DMS 273 (cell line): ENCODE measurements at regions not wholly inside any gene's neighbourhood (a gene's known extent, or its start where the extent isn't known, plus 50 kb on each side); places are given as distances from the start of the nearest gene placed in this dataset.
A peak's percentile ranks its signal among the peaks of the same experiment; 100 is the strongest.

Source experiments
- DNase-seq: peaks from one replicate; lab custom pipeline; 2025; ENCODE audit not compliant: unreplicated experiment; lab: John Stamatoyannopoulos, UW

DNA sequence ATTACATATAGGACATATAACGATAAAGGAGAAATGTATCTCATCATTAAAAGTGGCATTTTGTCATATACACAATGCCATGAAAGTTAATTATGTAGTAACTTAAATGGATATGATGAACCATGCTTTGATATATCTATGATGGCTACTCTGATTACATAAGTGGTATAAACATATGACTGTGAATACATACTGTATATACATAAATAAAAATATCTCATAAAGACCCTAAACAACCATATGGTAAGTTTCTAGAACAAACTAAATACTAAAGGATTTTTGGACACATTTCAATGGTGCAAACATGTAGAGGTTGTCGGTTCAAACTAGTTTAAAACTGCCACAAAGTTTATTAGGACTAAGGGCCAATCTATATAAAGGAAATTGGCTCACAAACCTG is 849.6 kb upstream of the INTU start:
- DNase-seq = no peak

DNA sequence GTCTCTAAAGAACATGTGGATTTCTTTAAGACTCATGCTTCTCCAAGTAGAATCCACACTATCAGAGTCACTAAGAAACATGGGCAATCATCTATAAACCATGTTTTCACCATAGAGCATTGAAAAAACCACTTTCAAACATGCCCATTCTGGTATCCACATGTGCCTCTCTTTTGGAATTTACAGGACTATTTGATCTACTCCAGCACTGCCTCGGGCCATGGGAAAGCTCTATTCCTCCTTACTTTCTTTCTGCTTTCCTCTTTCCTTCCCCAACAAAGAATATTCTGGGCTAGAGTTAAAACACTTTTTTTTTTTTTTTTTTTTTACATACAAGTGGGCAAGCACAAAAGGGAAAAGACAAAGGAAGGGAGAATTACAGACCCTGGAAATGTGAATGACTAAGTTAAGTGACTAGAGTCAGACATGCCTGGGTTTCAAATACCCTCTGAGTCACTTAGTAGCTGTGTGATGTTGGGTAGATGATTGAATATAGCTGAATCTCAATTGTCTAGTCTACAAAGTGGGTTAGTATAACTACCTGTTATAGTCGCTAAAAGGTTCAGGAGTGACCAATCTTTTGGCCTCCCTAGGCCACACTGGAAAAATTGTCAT is 847.7 kb upstream of the INTU start:
- no peak for DNase-seq

DNA sequence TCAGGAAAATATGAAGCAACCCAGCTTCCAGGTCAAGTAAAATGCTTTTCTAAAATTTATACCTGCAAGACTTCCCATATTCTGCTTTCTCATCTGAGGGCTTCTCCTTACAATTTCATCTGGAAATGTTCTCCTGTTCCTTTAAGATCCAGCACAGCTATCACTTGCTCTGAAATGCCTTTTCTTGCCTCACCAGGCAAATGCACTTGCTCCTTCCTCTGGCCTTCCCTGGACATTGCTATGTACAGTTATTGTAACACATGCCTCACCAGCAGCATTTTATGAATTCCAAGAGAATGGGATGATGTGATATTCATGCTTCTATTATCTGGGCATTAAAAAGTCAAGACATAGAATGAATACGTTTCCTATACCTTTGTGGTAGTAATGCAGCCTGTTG is 842.1 kb upstream of the INTU start:
- DNase-seq = no peak

DNA sequence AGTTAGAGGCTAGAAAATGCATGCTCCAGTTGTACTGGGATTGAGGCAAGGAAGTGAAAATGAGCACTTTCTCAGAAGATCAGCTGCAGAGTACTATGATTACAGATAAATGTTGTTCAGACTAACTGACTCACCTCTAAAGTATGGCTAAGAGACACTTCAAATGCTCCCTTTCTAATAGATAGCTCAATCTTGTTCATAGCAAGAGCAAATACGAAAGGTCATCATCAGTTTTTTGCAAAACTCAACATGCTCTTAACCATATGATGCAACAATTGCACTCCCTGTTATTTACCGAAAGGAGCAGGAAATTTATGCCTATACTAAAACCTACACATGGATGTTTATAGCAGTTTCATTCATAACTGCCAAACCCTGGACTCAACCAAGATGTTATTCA is 838.4 kb upstream of the INTU start:
- DNase-seq = no peak

DNA sequence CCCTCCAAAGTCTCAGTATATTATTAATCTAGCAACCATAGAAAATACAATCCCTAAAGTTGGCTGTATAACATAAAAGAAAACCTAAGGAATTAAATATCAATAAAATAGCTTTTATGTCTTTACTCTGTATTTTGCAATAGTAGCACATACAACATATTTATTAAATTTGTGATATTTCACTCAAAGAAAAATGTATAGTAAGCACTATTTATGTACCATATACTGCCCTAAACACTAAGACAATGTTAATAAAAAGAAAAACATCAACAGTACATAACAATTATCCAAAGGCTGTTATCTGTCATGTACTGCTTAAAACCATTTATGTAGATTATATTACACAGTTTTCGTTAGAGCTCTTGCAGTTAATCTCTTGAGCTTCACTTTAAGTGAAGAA is 834.5 kb upstream of the INTU start:
- no peak for DNase-seq

DNA sequence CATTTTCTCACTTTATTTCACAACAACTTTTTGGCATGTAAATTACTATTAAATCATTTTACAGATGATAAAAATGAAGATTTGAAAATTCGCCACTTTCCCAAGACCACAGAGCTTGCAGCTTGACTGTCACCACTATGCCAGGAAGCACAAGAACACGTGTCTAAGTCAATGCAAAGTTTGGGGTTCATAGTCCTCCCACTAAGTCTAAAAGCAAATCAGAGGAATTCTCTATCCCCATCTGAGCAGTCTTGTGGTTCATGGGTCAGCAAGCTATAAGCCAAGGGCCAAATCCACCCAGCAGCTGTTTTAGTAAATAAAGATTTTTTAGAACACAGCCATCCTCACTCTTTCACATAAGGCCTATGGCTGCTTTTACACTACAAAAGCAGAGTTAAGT is 833.3 kb upstream of the INTU start:
- DNase-seq = no peak

DNA sequence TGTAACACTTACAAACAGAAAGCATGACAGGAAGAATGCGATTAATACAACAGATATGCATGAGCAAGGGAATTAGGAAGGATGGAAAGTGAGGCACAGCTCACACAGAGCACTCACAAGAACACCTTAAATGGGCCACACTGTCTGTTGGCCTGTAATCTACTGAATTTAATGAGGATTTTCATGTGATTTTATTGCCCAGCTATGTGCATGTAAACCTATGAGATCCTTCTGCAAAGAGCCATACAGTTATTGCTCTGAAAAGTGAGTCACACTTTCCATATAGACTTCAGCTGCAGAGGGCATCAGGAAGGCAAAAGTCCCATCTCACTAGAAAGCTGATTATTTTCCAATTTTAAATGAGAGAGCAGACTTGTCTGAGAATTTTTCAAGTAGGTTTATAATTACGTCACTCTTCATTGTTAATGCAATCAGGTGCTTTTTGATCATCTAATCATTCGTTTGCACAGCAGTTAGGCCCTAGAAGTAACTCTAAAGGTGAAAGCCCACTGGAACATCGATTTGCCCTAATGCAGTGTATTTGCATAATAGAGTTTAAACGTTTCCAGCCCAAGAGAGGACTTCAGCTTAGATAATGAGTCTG is 832.7 kb upstream of the INTU start:
- DNase-seq = peak; percentile 2

DNA sequence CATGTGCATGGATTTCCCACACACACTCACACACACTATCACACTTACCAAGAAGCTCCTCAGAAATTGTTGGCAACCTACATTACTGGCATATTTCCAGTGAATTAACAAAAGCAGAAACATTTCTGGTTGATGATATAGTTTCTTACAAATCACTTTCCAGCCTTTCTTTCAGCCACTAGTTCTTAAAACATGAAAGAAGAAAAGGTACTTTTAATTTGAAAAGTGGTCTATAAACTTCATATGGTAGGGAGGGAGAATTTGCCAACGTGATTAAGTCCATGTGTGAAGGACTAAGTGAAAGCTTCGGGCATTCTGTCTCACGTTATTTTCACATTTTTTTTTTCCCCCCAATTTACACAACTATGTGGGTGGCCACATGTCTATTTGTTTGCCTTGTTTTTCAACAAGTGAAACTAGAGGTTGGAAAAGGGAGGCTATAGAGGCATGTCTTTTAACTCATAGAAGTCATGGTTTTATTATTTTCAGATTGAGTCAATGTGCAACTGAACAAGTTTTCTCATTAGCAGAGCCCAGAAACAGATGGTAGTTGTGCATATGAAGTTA is 832.1 kb upstream of the INTU start:
- peak; percentile 19 for DNase-seq

DNA sequence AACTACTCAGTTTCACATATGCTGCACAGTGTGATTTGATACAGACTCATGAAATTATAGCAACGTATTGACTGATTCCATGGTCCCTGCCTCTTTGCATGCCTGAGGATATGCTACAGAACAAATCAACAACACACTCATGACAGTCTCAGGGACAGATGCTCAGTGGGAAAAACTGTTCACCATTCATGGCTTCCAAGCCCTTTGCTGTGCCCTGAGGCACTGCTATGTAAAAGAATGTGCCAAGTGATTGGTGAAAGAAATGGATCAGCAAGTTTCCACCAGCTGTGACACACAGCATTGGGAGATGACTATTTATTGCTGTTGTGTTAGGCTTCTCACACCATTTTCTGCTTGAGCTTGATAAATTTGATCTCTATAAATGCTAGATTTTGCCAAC is 825.6 kb upstream of the INTU start:
- DNase-seq = no peak

DNA sequence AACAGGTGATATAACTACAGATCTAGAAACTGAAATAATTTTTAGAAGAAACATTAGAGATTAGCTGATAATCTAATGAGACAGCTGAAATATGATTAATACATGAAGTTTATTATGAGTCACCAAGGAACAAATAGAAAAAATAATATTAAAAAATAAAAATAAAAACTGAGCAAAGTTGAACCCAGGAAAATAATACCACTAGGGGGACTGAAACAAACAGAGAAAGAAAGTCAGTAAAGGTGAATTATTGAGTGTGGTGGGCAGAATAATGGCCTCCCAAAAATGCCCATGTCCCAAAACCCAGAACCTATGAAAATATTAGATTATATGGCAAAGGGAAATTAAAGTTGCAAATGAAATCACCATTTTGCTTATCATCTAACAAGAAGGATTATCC is 820.7 kb upstream of the INTU start:
- no peak for DNase-seq

DNA sequence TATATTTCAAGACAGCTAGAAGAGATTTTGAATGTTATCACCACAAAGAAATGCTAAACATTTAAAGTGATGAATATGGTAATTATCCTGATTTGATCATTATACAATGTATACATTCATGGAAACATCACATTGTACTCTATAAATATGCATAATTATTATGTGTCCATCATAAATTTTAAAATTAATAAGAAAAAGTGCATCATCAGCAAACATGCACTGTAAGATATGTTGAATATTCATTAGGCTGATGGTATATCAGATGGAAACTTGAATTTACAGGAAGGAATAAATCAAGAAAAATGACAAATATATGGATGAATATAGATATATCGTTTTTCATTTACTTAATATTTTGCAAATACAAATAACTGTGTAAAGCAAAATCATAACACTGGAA is 812.1 kb upstream of the INTU start:
- no peak for DNase-seq

DNA sequence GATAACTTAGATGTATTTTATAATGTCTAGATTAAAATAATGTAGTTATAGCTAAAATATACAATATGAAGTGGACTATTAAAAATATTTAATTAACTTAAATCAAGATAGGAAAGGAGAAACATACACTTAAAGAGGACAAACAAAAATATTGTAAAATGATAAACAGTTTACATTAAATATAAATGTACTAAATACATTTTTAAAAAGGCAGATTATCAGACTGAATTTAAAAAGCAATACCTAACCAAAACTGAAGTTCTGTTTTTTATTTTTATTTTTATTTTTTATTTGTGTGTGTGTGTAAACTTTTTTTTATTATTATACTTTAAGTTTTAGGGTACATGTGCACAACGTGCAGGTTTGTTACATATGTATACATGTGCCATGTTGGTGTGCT is 811.6 kb upstream of the INTU start:
- DNase-seq = no peak

DNA sequence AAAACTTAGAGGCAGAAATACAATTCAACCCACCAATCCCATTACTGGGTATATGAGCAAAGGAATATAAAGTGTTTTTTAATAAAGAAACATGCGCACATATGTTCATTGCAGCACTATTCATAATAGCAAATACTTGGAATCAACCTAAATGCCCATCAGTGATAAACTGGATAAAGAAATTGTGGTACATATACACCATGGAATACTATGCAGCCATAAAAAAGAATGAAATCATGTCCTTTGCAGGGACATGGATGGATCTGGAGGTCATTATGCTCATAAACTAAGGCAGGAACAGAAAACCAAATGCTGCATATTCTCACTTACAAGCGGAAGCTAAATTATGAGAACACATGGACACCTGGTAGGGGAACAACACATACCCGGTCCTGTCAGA is 807.7 kb upstream of the INTU start:
- no peak for DNase-seq

DNA sequence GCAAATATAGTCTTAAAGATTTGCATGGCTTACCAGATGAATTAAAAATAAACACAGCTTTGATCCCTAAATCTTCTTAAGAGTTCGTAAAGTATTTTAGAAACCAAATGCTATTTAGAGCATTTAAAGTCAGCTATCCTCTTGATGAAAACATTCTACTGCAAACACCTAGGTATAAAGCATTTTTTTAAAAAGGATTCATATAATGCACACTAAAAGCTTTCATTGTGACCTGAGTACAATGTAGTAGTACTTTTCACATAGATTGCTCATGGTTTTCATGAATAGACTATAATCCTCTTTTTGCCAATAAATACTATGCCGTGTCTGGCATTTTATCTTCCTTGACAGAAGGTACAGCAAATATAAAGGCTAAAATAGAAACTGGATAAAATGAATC is 805.1 kb upstream of the INTU start:
- DNase-seq = no peak

DNA sequence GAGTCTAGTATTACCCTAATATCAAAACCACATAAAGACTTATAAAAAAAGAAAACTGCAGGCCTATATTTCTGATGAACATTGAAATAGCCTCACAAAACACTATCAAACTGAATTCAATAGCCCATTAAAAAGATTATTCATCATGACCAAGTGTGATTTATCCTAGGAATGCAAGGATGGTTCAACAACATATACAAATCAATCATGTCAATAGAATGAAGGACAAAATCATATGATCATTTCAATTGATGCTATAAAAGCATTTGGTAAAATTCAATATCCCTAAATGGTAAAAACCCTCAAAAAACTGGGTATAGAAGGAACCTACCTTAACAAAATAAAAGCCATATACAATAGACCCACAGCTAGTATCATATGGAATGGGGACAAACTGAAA is 797.9 kb upstream of the INTU start:
- DNase-seq = no peak

DNA sequence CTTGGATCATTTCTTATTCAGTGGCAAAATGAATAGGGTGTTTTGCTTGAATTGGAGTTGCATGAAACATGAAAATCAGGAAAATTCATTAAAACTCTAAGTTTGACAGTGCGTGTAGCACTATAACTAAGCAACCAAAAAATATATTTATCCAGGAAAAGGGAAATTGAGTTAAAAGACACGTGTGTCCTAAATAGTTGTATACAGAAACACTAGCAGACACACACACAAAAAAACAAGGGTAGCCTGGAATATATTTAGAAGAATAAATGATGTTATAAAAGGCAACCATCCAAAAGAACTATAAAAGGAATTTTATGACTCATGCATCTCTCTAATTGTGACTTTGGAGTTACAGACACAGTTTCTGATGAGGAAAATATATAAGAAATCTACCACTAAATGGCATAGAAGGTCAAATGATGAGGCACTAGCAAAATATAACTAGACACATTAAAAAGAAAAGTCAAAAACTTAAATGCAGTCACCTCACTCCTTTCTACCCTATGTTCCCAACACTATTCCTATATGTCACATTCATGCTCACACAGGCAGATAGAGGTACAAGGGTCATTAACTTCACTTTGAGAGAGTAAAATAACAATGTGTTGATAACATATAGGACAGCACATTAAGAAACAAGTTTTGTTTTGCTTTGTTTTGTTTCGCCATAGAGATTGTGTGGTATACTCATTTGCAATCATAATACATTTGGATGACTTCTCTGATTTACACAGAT is 793.6 kb upstream of the INTU start:
- no peak for DNase-seq

DNA sequence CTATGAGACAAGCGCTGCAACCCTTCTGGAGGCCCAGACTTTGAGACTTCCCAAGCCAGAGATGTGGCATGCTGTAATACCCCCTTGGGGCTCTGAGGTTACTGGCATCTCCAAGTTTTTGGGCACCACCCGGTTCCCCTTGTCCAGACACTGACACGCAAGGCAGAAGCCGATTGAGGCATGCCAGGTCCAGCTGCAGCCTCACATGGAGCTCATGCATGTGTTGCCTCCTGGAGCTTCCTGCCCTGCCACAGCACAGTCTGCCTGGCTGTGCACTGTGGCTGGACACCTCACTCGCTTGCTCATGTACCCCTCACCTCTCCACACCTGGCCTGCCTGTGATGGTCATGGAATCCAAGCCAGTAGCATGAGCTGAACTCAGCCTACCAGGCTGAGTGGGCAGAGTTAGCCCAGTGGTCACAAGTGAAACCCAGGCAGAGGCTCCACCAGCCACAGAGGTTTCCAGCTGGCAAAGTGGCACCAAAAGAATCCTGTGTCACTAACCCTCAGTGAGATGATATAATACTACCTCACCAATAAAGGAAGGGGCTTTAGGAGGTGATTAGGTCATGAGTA is 789.2 kb upstream of the INTU start:
- DNase-seq = no peak

DNA sequence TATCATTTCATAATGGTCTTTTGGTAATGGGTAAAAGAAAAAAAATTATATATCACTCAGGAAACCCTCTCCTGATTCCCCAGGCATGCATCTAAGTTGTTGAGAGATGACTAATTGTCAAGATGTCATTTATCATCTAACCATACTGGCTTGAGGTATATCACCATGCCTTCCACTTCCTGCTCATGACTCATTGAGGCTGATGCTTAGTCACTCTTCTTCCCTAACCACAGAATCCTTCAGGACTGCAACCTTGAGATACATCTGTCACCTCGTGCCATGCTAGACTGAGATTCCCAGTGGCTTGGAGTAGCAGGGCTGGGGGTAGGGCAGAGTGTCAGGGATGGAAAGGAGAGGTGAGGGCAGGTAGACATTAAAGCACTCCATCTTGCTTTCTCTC is 782.5 kb upstream of the INTU start:
- DNase-seq = peak; percentile 6

DNA sequence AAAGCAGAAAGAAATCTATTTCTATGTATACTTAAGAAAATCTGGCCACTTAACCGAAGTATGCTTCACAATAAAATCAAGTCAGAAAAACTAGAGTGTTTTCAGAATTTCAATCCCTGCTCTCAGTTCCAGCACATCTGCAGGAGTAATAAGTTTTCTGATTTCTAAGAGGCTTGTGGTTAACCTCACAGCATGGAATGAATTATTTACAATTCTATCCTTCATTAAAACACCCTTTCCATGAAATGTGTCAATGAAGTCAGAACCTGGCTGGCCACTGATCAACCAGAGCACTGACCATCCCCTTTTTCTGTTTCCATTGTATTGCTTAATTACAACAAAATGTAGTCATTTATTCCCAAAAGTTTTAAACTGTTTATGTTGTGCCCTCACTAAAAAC is 781.4 kb upstream of the INTU start:
- DNase-seq = no peak

DNA sequence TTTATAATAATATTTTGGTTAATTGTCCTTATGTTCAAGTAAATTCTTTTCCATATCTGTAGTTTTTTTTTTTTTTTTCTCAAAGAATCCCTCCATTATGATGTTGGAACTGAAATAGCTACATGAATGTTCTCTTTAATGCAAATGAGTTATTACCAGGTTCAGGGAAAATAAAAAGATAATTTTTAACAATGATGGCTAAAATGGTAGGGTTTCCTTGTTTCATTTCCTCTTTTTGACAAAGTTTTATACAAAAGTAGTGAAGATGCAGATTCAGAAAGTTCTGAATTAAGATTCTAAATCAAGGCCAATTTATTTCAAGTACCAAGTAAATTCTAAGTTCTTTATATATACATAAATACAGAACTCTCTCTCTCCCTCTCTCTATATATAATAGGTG is 779.0 kb upstream of the INTU start:
- no peak for DNase-seq

DNA sequence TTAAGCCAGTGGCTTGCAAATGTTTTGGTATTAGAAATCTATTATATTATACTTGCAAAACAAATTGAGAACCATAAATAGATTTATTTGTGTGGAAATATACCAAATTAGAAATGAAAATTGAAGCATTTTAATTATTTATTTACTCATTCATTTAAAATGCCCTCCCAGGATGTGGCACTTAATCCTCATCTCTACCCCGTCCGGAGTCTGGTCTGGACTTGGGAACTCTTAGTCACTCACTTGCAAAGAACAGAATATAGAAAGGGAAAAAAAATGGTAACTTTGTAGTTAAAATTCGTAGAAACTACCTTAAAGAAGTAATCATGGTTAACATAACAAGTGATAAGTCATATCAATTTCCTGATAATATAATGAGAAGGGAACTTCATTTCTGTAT is 775.9 kb upstream of the INTU start:
- no peak for DNase-seq

DNA sequence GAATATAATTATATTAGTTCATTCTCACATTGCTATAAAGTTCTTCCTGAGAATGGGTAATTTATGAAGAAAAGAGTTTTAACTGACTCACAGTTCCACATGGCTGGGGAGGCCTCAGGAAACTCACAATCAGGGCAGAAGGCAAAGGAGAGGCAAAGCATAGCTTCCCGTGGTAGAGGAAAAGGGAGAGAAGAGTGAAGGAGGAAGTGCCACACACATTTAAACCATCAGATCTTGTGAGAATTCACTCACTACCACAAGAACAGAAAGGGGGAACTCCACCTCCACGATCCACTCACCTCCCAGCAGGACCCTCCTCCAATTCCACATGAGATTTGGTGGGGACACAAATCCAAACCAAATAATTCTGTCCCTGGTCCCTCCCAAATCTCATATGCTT is 773.4 kb upstream of the INTU start:
- DNase-seq = no peak
